Mesenchymal stem cell (in vitro differentiated cells and primary cell): ENCODE measurements at regions not wholly inside any gene's neighbourhood (a gene's known extent, or its start where the extent isn't known, plus 50 kb on each side); places are given as distances from the start of the nearest gene placed in this dataset.

Experiments used
- DNase-seq: peaks from one replicate; pipeline ENCODE4 v3.0.0-alpha.2; 2013
- H2AFZ ChIP-seq: one replicate; pipeline ENCODE4 v1.6.1; 2013; ENCODE audit warnings: low read depth, mild to moderate bottlenecking, control low read depth, inconsistent platforms, low read length, moderate library complexity
- H2AK5ac ChIP-seq: 2 replicates; pipeline ENCODE4 v1.6.1; 2013; ENCODE audit warnings: low read length, moderate library complexity, mild to moderate bottlenecking, inconsistent platforms; ENCODE audit not compliant: severe bottlenecking
- H2BK120ac ChIP-seq: one replicate; pipeline ENCODE4 v1.6.1; 2013; ENCODE audit warnings: low read depth, mild to moderate bottlenecking, inconsistent platforms, low read length, moderate library complexity
- H2BK12ac ChIP-seq, 2 experiments: one replicate each; pipeline ENCODE4 v1.6.1; 2013; ENCODE audit warnings: inconsistent platforms in 2 of 2, low read length in 2 of 2, mild to moderate bottlenecking in 2 of 2, moderate library complexity in 2 of 2, control low read depth in 1 of 2
- H2BK15ac ChIP-seq: one replicate; pipeline ENCODE4 v1.6.1; 2013; ENCODE audit warnings: mild to moderate bottlenecking, low read depth, inconsistent platforms; ENCODE audit not compliant: poor library complexity, severe bottlenecking
- H2BK5ac ChIP-seq: 2 replicates; pipeline ENCODE4 v1.6.1; 2013; ENCODE audit warnings: low read depth, mild to moderate bottlenecking, low read length, control low read depth, inconsistent platforms; ENCODE audit not compliant: poor library complexity, severe bottlenecking
- H3K14ac ChIP-seq, 2 experiments: one replicate each; pipeline ENCODE4 v1.6.1; 2013; ENCODE audit warnings: inconsistent platforms in 2 of 2, low read length in 2 of 2, control low read depth in 1 of 2, mild to moderate bottlenecking in 1 of 2, moderate library complexity in 1 of 2
- H3K18ac ChIP-seq, 2 experiments: one replicate each; pipeline ENCODE4 v1.6.1; 2013; ENCODE audit warnings: inconsistent platforms in 2 of 2, low read length in 2 of 2, control low read depth in 1 of 2, low read depth in 1 of 2, mild to moderate bottlenecking in 1 of 2
- H3K23ac ChIP-seq, 2 experiments: one replicate each; pipeline ENCODE4 v1.6.1; 2013; ENCODE audit warnings: inconsistent platforms in 2 of 2, low read length in 2 of 2, mild to moderate bottlenecking in 2 of 2, moderate library complexity in 2 of 2, control low read depth in 1 of 2
- H3K27ac ChIP-seq: 2 replicates; pipeline ENCODE4 v1.5.1; 2013; ENCODE audit warnings: mild to moderate bottlenecking, moderate library complexity, low read length, control low read depth, inconsistent platforms; ENCODE audit not compliant: poor library complexity, severe bottlenecking
- H3K27me3 ChIP-seq, 2 experiments: 2 replicates each; pipeline versions ENCODE4 v1.6.1 to v1.7.0; 2013; ENCODE audit warnings: low read length in 2 of 2, mild to moderate bottlenecking in 2 of 2, moderate library complexity in 2 of 2, control low read depth in 1 of 2, inconsistent platforms in 1 of 2; ENCODE audit not compliant: control insufficient read depth in 1 of 2, insufficient read depth in 1 of 2
- H3K36me3 ChIP-seq, 2 experiments: 2 replicates each; pipeline versions ENCODE4 v1.6.1 to v1.7.0; 2013; ENCODE audit warnings: low read length in 2 of 2, control low read depth in 1 of 2, inconsistent platforms in 1 of 2, low read depth in 1 of 2, mild to moderate bottlenecking in 1 of 2; ENCODE audit not compliant: insufficient read depth in 2 of 2, control insufficient read depth in 1 of 2
- H3K4ac ChIP-seq, 2 experiments: one replicate each; pipeline ENCODE4 v1.6.1; 2013; ENCODE audit warnings: inconsistent platforms in 2 of 2, low read length in 2 of 2, mild to moderate bottlenecking in 2 of 2, moderate library complexity in 2 of 2, control low read depth in 1 of 2, low read depth in 1 of 2
- H3K4me1 ChIP-seq: 2 replicates; pipeline ENCODE4 v1.6.1; 2013; ENCODE audit warnings: low read depth, low read length, control low read depth; ENCODE audit not compliant: control insufficient read depth, insufficient read depth
- H3K4me2 ChIP-seq: 2 replicates; pipeline ENCODE4 v1.6.1; 2013; ENCODE audit warnings: low read length, mild to moderate bottlenecking, inconsistent platforms; ENCODE audit not compliant: poor library complexity, severe bottlenecking
- H3K4me3 ChIP-seq, 2 experiments: 2 replicates each; pipeline versions ENCODE4 v1.5.1 to v1.7.0; 2013; ENCODE audit warnings: low read length in 2 of 2, mild to moderate bottlenecking in 2 of 2, control low read depth in 1 of 2, low read depth in 1 of 2; ENCODE audit not compliant: insufficient read depth in 1 of 2
- H3K79me1 ChIP-seq: replicated peaks from 2 replicates; pipeline ENCODE4 v1.6.1; 2013; ENCODE audit warnings: mild to moderate bottlenecking, control low read depth, low read length, inconsistent platforms; ENCODE audit not compliant: poor library complexity, severe bottlenecking
- H3K9ac ChIP-seq: 2 replicates; pipeline ENCODE4 v1.7.0; 2013; ENCODE audit warnings: mild to moderate bottlenecking, low read length, moderate library complexity
- H3K9me3 ChIP-seq: 2 replicates; pipeline ENCODE4 v1.7.0; 2013; ENCODE audit warnings: mild to moderate bottlenecking, low read length; ENCODE audit not compliant: control insufficient read depth
- H4K8ac ChIP-seq: one replicate; pipeline ENCODE4 v1.6.1; 2013; ENCODE audit warnings: inconsistent platforms, mild to moderate bottlenecking, low read length, moderate library complexity
- H4K91ac ChIP-seq: one replicate; pipeline ENCODE4 v1.6.1; 2013; ENCODE audit warnings: mild to moderate bottlenecking, low read length, inconsistent platforms
- WGBS: methylation state at CpG from one replicate; pipeline ENCODE4 v1.1.7; 2013; ENCODE audit warnings: mixed read lengths; 5-methylcytosine and 5-hydroxymethylcytosine counted together

DNA sequence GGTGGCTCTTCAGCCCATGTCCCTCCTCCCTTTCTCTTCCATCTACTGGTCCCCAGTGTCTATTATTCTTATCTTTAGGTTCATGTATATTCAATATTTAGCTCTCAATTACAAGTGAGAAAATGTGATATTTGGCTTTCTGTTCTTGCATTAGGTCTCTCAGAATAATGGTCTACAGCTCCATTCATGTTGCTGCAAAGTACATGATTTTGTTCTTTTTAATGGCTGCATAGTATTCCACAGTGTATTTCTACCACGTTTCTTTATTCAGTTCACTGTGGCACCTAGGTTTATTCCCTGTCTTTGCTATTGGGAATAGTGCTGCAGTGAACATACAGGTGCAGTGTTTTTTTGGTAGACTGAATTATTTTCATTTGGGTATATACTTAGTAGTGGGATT is 1308.8 kb downstream of the EFNA5 start:
- Histone ChIP-seq H3K4me1 (no peaks in the 10 kb centered on the region), H4K8ac (no peak overlapping the region), H3K14ac (no peak overlapping the region), H3K36me3 (no peaks in the 10 kb centered on the region), H3K18ac (no peak overlapping the region), H3K27ac (no peak overlapping the region), H3K23ac (no peak overlapping the region), H3K27me3 (no peaks in the 10 kb centered on the region), H3K4me2 (no peak overlapping the region), H3K4ac (no peak overlapping the region), H3K9ac (no peak overlapping the region), H3K4me3 (no peak overlapping the region), H3K9me3 (peaks cover 4% of the 10 kb centered on the region), H2AK5ac (no peak overlapping the region), H2BK15ac (no peak overlapping the region), H4K91ac (no peak overlapping the region), H2BK120ac (no peak overlapping the region), H2AFZ (no peak overlapping the region), H2BK12ac (no peak overlapping the region), H2BK5ac (no peak overlapping the region), H3K79me1 (no peaks in the 10 kb centered on the region)
- DNase-seq = no peak
- 86% methylated on average over 1 of the region's 1 CpG for WGBS

DNA sequence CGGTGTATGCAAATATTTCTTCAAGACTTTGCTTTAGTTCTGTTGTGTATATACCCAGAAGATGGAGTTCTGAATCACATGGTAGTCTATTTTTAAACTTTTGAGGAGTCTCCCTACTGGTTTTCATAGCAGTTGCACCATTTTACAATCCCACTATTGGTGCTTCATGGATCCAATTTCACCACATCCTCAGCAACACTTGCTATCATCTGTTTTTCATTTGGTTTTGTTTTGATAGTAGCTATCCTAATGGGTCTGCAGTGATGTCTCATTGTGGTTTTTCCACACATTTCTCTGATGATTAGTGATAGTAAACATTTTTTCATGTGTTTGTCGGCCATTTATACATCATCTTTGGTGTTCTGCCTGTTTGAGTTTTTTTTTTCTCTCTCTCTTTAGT is 1339.3 kb downstream of the EFNA5 start:
- no peak overlapping the region for H4K91ac ChIP-seq
- H2AK5ac ChIP-seq = no peak overlapping the region
- H3K23ac ChIP-seq = no peak overlapping the region
- 100% methylated on average over 1 of the region's 2 CpGs for WGBS
- H2BK15ac ChIP-seq = no peak overlapping the region
- H2BK12ac ChIP-seq = no peak overlapping the region
- no peak overlapping the region for H2BK5ac ChIP-seq
- no peak overlapping the region for H3K4ac ChIP-seq
- H3K14ac ChIP-seq = no peak overlapping the region
- no peaks in the 10 kb centered on the region for H3K79me1 ChIP-seq
- H3K4me1 ChIP-seq = no peaks in the 10 kb centered on the region
- no peak overlapping the region for H2AFZ ChIP-seq
- H3K18ac ChIP-seq = no peak overlapping the region
- no peak overlapping the region for H4K8ac ChIP-seq
- no peak overlapping the region for H3K4me2 ChIP-seq
- DNase-seq = peak; percentile 82
- H3K36me3 ChIP-seq = no peaks in the 10 kb centered on the region
- peaks cover 8% of the 10 kb centered on the region for H3K9me3 ChIP-seq
- H3K9ac ChIP-seq = no peak overlapping the region
- no peak overlapping the region for H3K27ac ChIP-seq
- H2BK120ac ChIP-seq = no peak overlapping the region
- H3K27me3 ChIP-seq = no peaks in the 10 kb centered on the region
- H3K4me3 ChIP-seq = no peak overlapping the region

DNA sequence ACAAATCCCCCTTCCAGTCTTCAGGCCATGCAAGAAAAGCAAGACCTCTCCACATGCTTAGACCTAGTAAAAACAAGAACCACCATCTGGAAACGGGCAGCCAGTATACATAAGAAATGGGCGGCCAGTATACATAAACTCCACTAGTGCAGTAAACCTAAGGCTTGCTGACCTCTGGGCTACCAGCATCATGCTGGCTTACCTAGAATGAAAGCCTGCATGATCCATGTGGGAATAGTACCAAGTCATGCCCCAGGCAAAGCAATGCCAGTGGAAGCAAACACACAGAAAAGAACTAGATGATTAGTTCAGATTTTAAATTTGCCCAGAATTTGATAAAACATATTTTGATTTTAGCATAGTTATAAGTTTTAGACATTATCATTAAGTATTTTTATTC is 1346.4 kb downstream of the EFNA5 start:
- Histone ChIP-seq H4K8ac (no peak overlapping the region), H3K23ac (no peak overlapping the region), H3K36me3 (no peaks in the 10 kb centered on the region), H3K4me3 (no peak overlapping the region), H3K27ac (no peak overlapping the region), H2BK15ac (no peak overlapping the region), H2AFZ (no peak overlapping the region), H2BK12ac (no peak overlapping the region), H3K4me2 (no peak overlapping the region), H2AK5ac (no peak overlapping the region), H3K27me3 (no peaks in the 10 kb centered on the region), H3K79me1 (no peaks in the 10 kb centered on the region), H4K91ac (no peak overlapping the region), H2BK5ac (no peak overlapping the region), H3K14ac (no peak overlapping the region), H3K9ac (no peak overlapping the region), H3K18ac (no peak overlapping the region), H2BK120ac (no peak overlapping the region), H3K4me1 (no peaks in the 10 kb centered on the region), H3K9me3 (no peaks in the 10 kb centered on the region), H3K4ac (no peak overlapping the region)
- DNase-seq = no peak
- WGBS = 93% methylated on average over 2 of the region's 2 CpGs

DNA sequence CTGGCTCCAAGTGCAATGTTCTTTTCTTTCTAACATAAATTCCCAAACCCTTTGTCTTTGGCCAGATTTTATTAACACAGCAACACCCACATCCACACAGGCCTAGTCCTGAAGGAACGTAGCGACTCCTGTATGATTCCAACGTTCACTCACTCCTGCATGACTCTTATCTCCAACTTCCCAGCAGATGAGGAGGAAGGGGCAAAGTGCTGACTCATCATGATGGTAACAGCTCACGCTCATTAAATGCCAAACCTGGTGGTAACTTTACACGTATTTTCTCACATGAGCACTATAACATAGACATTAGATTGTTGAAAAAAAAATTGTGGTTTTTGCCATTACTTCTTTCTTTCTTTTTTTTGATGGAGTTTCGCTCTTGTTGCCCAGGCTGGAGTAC is 1349.5 kb downstream of the EFNA5 start:
- 80% methylated on average over 4 of the region's 6 CpGs for WGBS

More for the DNA sequence above, 1349.5 kb downstream of the EFNA5 start:
- Histone ChIP-seq H4K91ac (no peak overlapping the region), H3K4me1 (no peaks in the 10 kb centered on the region), H3K18ac (no peak overlapping the region), H2BK15ac (no peak overlapping the region), H3K23ac (no peak overlapping the region), H3K36me3 (no peaks in the 10 kb centered on the region), H3K27me3 (no peaks in the 10 kb centered on the region), H3K4ac (no peak overlapping the region), H2BK5ac (no peak overlapping the region), H3K27ac (no peak overlapping the region), H3K4me3 (no peak overlapping the region), H3K9ac (no peak overlapping the region), H2AFZ (no peak overlapping the region), H2AK5ac (no peak overlapping the region), H3K9me3 (no peaks in the 10 kb centered on the region), H2BK12ac (no peak overlapping the region), H2BK120ac (no peak overlapping the region), H3K4me2 (no peak overlapping the region), H3K14ac (no peak overlapping the region), H3K79me1 (no peaks in the 10 kb centered on the region), H4K8ac (no peak overlapping the region)
- DNase-seq = no peak
